ENCODE measurements at regions not wholly inside any gene's neighbourhood (a gene's known extent, or its start where the extent isn't known, plus 50 kb on each side); places are given as distances from the start of the nearest gene placed in this dataset.

DNA sequence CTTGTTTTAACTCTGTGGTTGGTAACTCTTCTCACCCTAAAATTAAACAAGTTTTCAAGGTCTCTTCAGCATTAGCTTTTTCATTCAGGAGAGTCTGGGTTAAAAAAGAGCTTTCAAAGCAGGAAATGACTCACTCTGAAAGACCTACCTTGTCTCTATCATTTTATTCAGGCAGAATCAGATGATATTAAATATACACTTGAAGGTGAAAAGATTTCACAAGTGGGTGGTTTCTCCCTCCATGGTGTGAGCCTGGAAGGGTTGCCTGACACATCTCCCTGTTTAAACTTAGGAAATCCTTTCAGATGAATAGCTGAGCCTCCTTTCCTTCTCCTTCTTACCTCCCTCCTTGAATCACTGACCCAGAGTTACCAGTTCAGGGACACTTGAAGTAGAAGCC is 1402.0 kb upstream of the PIK3C3 start:
- intact Hi-C loops (cut with DNase I; ENCODE audit: low total_unique reads) = no loop called here
- H3K4me1 ChIP-seq = no peaks in the 10 kb centered on the region
- no peak overlapping the region for H3K4me3 ChIP-seq
- H3K27ac ChIP-seq = no peak overlapping the region
- H3K36me3 ChIP-seq = no peaks in the 10 kb centered on the region
- TF ChIP-seq, protein P1, sequence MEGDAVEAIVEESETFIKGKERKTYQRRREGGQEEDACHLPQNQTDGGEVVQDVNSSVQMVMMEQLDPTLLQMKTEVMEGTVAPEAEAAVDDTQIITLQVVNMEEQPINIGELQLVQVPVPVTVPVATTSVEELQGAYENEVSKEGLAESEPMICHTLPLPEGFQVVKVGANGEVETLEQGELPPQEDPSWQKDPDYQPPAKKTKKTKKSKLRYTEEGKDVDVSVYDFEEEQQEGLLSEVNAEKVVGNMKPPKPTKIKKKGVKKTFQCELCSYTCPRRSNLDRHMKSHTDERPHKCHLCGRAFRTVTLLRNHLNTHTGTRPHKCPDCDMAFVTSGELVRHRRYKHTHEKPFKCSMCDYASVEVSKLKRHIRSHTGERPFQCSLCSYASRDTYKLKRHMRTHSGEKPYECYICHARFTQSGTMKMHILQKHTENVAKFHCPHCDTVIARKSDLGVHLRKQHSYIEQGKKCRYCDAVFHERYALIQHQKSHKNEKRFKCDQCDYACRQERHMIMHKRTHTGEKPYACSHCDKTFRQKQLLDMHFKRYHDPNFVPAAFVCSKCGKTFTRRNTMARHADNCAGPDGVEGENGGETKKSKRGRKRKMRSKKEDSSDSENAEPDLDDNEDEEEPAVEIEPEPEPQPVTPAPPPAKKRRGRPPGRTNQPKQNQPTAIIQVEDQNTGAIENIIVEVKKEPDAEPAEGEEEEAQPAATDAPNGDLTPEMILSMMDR (IDR thresholded peaks at IDR 0.05) = no peak
- TF ChIP-seq POLR2A (IDR thresholded peaks at IDR 0.05) = no peak
- no peak for TF ChIP-seq POLR2AphosphoS5 (IDR thresholded peaks at IDR 0.05)
- H3K27me3 ChIP-seq = no peaks in the 10 kb centered on the region
- H3K9me3 ChIP-seq = no peaks in the 10 kb centered on the region
- no peak for DNase-seq (ENCODE audit: low spot score in 2 of 2)

DNA sequence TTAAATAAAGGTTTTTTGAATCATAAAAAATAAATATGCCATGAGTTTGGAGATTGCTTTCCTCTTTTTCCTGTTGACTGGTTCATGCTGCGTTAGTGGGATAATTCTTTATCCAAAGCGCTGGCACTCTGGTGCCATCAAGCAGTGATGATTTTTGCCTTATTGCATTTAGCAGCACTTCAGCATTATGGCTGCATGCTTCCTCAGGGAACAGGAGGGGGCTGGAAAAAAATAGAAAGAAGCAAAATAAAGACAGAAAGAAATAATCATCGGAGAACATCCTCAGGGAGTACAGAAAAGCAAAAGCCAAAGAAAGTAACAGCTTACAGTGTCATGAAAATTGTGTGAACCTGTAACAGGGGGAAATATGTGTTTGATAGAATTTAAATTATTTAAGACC is 1408.2 kb upstream of the PIK3C3 start:
- Histone ChIP-seq H3K36me3 (no peaks in the 10 kb centered on the region), H3K27me3 (no peaks in the 10 kb centered on the region), H3K27ac (no peak overlapping the region), H3K4me1 (no peaks in the 10 kb centered on the region), H3K4me3 (no peak overlapping the region), H3K9me3 (no peaks in the 10 kb centered on the region)
- intact Hi-C loops (cut with DNase I; ENCODE audit: low total_unique reads) = no loop called here
- no peak for DNase-seq (ENCODE audit: low spot score in 2 of 2)
- TF ChIP-seq, protein P1 (IDR thresholded peaks at IDR 0.05) = no peak
- no peak for TF ChIP-seq POLR2A (IDR thresholded peaks at IDR 0.05)
- no peak for TF ChIP-seq POLR2AphosphoS5 (IDR thresholded peaks at IDR 0.05)

DNA sequence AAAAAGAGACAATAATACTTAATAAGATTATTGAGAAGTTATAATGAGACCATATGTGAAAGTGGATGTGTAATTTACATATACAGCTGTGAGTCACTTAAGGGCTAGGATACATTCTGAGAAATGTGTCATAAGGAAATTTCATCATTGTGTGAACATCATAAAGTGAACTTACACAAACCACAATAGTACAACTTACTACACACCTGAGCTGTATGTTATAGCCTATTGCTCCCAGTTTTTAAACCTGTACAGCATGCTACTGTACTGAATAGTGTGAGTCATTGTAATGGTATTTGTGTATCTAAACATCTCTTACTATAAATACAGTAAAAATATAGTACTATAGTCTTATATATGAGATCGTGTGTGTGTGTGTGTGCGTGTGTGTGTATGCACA is 1420.3 kb upstream of the PIK3C3 start:
- no peak for DNase-seq (ENCODE audit: low spot score in 2 of 2)
- Histone ChIP-seq H3K27ac (no peak overlapping the region), H3K9me3 (no peaks in the 10 kb centered on the region), H3K27me3 (no peaks in the 10 kb centered on the region), H3K36me3 (no peaks in the 10 kb centered on the region), H3K4me1 (no peaks in the 10 kb centered on the region), H3K4me3 (no peak overlapping the region)
- TF ChIP-seq POLR2AphosphoS5 (IDR thresholded peaks at IDR 0.05) (no peak), POLR2A (IDR thresholded peaks at IDR 0.05) (no peak)
- TF ChIP-seq, protein P1 (IDR thresholded peaks at IDR 0.05) = no peak
- intact Hi-C loops (cut with DNase I; ENCODE audit: low total_unique reads) = no loop called here

DNA sequence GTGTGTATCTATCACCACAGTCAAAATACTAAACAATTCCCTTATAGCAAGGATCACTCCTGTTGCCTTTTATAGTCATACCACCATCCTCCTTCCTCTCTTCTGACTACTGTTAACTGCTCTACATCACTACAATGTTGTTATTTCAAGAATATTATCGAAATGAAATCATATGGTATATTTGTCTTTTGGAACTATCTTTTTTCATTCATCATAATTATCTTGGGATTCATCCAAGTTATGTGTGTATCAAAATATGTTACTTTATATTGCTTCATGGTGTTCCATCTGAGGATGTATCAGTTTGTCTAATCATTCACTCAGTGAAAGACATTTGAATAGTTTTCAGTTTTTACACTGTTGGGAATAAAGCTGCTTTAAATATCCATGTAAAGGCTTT is 1423.0 kb upstream of the PIK3C3 start:
- no peak overlapping the region for H3K4me3 ChIP-seq
- H3K27me3 ChIP-seq = no peaks in the 10 kb centered on the region
- no peaks in the 10 kb centered on the region for H3K9me3 ChIP-seq
- TF ChIP-seq, protein P1 (IDR thresholded peaks at IDR 0.05) = no peak
- TF ChIP-seq POLR2A (IDR thresholded peaks at IDR 0.05) = no peak
- no peak for TF ChIP-seq POLR2AphosphoS5 (IDR thresholded peaks at IDR 0.05)
- no peaks in the 10 kb centered on the region for H3K4me1 ChIP-seq
- no peak for DNase-seq (ENCODE audit: low spot score in 2 of 2)
- H3K27ac ChIP-seq = no peak overlapping the region
- intact Hi-C loops (cut with DNase I; ENCODE audit: low total_unique reads) = no loop called here
- no peaks in the 10 kb centered on the region for H3K36me3 ChIP-seq

DNA sequence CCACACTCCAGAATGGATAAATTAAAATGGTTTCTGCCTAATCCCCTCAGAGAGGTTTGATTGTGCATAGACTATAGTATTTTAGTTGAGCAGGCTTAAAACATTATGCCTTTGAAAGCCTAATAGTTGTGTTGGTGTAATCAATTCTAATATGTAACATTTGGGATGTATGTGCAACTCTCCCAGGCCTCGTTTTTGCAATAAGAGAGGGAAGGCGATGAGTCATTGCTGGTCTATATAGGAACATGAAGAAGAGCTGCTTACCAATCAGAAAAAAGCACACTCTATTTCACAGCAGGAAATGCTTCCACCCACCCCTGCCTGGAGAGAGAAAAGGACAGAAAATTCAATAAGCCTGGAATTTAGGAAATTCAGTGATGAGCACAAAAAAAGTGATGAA is 1424.0 kb upstream of the PIK3C3 start:
- no peak for DNase-seq (ENCODE audit: low spot score in 2 of 2)
- no peak overlapping the region for H3K27ac ChIP-seq
- no peak overlapping the region for H3K4me3 ChIP-seq
- TF ChIP-seq POLR2A (IDR thresholded peaks at IDR 0.05) = no peak
- TF ChIP-seq, protein P1 (IDR thresholded peaks at IDR 0.05) = no peak
- no peak for TF ChIP-seq POLR2AphosphoS5 (IDR thresholded peaks at IDR 0.05)
- intact Hi-C loops (cut with DNase I; ENCODE audit: low total_unique reads) = no loop called here
- H3K36me3 ChIP-seq = no peaks in the 10 kb centered on the region
- H3K27me3 ChIP-seq = no peaks in the 10 kb centered on the region
- no peaks in the 10 kb centered on the region for H3K9me3 ChIP-seq
- H3K4me1 ChIP-seq = no peaks in the 10 kb centered on the region
